HCT116 (cell line): ENCODE measurements at regions not wholly inside any gene's neighbourhood (a gene's known extent, or its start where the extent isn't known, plus 50 kb on each side); places are given as distances from the start of the nearest gene placed in this dataset.

Source experiments
- ATAC-seq: fragments of 200-7000 bp; cut with Tn5 transposase; 2 replicates; pipeline ENCODE4 v1.9.1; 2020; ENCODE audit warnings: mild to moderate bottlenecking, moderate library complexity
- BruUV-seq: library from RNA; stranded (reverse); fragments of 400-500 nt; replicated peaks from 2 replicates; lab custom pipeline; 2021; lab: Mats Ljungman, UMichigan
- CTCF ChIA-PET: fragments of 300-600 bp; sonication (Branson Sonifier 250); formaldehyde crosslinking; loops from one replicate; lab custom pipeline; 2021; ENCODE audit warnings: antibody characterized with exemption; lab: Charles Lee
- POLR2A ChIA-PET: fragments of 300-600, 350-600 bp; sonication (Branson Sonifier 250); formaldehyde crosslinking; loops from one replicate; lab custom pipeline; 2021; ENCODE audit warnings: antibody characterized with exemption; lab: Charles Lee
- RAD21 ChIA-PET, 2 experiments: fragments of 300-600 bp; sonication (Branson Sonifier 250); formaldehyde crosslinking; loops; one replicate each; lab custom pipeline; 2023; ENCODE audit warnings: low total read pairs in 2 of 2; ENCODE audit not compliant: uncharacterized antibody in 2 of 2, unreplicated experiment in 2 of 2, low non-redundant PET in 1 of 2; lab: Charles Lee
- DNase-seq: peaks from one replicate; pipeline ENCODE4 v3.0.0-alpha.2; 2010; ENCODE audit warnings: low read depth, low spot score
- H2AFZ ChIP-seq: fragments of 200-600 bp; shearing (Covaris generic), sonication (generic); 2 replicates; pipeline ENCODE4 v1.6.1; 2017; ENCODE audit warnings: low read depth, mixed run types, mixed read lengths, antibody characterized with exemption, low read length; ENCODE audit not compliant: poor library complexity, severe bottlenecking
- H3K27ac ChIP-seq: 2 replicates; pipeline ENCODE4 v1.5.1; 2012; ENCODE audit warnings: low read depth, low read length
- H3K27me3 ChIP-seq: fragments of 200-600 bp; sonication (generic); 2 replicates; pipeline ENCODE4 v1.6.1; 2016; ENCODE audit warnings: mixed run types, low read length, mixed read lengths; ENCODE audit not compliant: insufficient read depth
- H3K36me3 ChIP-seq, 2 experiments: fragments of 200-500 bp in 1 of 2; fragments of 200-600 bp in 1 of 2; sonication (Bioruptor generic) in 1 of 2; sonication (generic) in 1 of 2; 2 replicates each; pipeline versions ENCODE4 v1.5.1 to v1.6.1; 2014 to 2016; ENCODE audit warnings: low read length in 2 of 2, inconsistent platforms in 1 of 2, mixed read lengths in 1 of 2, mixed run types in 1 of 2; ENCODE audit not compliant: insufficient read depth in 2 of 2, control insufficient read depth in 1 of 2
- H3K4me1 ChIP-seq, 2 experiments: fragments of 200-600 bp in 1 of 2; sonication (generic) in 1 of 2; 2 replicates each; pipeline versions ENCODE4 v1.5.1 to v1.6.1; 2012 to 2017; ENCODE audit warnings: low read length in 2 of 2, inconsistent platforms in 1 of 2, mild to moderate bottlenecking in 1 of 2, mixed read lengths in 1 of 2, mixed run types in 1 of 2, moderate library complexity in 1 of 2; ENCODE audit not compliant: insufficient read depth in 2 of 2, control insufficient read depth in 1 of 2
- H3K4me2 ChIP-seq: fragments of 200-600 bp; sonication (generic); 2 replicates; pipeline ENCODE4 v1.6.1; 2017; ENCODE audit warnings: mixed run types, low read length, mixed read lengths
- H3K4me3 ChIP-seq, 2 experiments: fragments of 200-600 bp in 1 of 2; sonication (generic) in 1 of 2; replicated peaks in 1 of 2; 2 replicates each; pipeline ENCODE4 v1.5.1; 2011 to 2016; ENCODE audit warnings: low read length in 2 of 2, control low read depth in 1 of 2, low read depth in 1 of 2, mild to moderate bottlenecking in 1 of 2, mixed read lengths in 1 of 2, mixed run types in 1 of 2
- H3K79me2 ChIP-seq: fragments of 200-600 bp; sonication (generic); 2 replicates; pipeline ENCODE4 v1.6.1; 2017; ENCODE audit warnings: mild to moderate bottlenecking, mixed run types, low read length, moderate library complexity, mixed read lengths; ENCODE audit not compliant: insufficient read depth
- H3K9ac ChIP-seq: fragments of 200-600 bp; sonication (generic); 2 replicates; pipeline ENCODE4 v1.6.1; 2016; ENCODE audit warnings: low read length, mixed read lengths
- H3K9me2 ChIP-seq: fragments of 200-600 bp; sonication (generic), shearing (Covaris generic); 2 replicates; pipeline ENCODE4 v1.6.1; 2017; ENCODE audit warnings: mixed run types, mild to moderate bottlenecking, moderate library complexity; ENCODE audit not compliant: insufficient read depth
- H3K9me3 ChIP-seq, 2 experiments: fragments of 200-500 bp in 1 of 2; fragments of 200-600 bp in 1 of 2; sonication (Bioruptor generic) in 1 of 2; sonication (generic) in 1 of 2; 2 replicates each; pipeline ENCODE4 v1.6.1; 2014 to 2017; ENCODE audit warnings: low read length in 2 of 2, mixed read lengths in 2 of 2, inconsistent platforms in 1 of 2, low read depth in 1 of 2, mild to moderate bottlenecking in 1 of 2, mixed run types in 1 of 2, moderate library complexity in 1 of 2; ENCODE audit not compliant: control insufficient read depth in 1 of 2, insufficient read depth in 1 of 2
- H4K20me1 ChIP-seq: fragments of 200-600 bp; sonication (generic), shearing (Covaris generic); 2 replicates; pipeline ENCODE4 v1.6.1; 2017; ENCODE audit warnings: mixed run types, mild to moderate bottlenecking, moderate library complexity; ENCODE audit not compliant: insufficient read depth
- CBX3 ChIP-seq: IDR thresholded peaks from 2 replicates; pipeline ENCODE4 v1.6.1; 2012; ENCODE audit warnings: low read depth
- ELF1 ChIP-seq: IDR thresholded peaks from 2 replicates; pipeline ENCODE4 v1.6.1; 2012; ENCODE audit warnings: low read depth, borderline replicate concordance
- EZH2 ChIP-seq: fragments of 200-600 bp; sonication (generic); IDR thresholded peaks from 2 replicates; pipeline ENCODE4 v1.6.1; 2017; ENCODE audit warnings: antibody characterized with exemption, mixed run types
- EZH2phosphoT487 ChIP-seq: fragments of 200-600 bp; IDR thresholded peaks from 2 replicates; pipeline ENCODE4 v1.6.1; 2018; ENCODE audit warnings: antibody characterized with exemption, borderline replicate concordance
- POLR2AphosphoS5 ChIP-seq: IDR thresholded peaks from 2 replicates; pipeline ENCODE4 v1.6.1; 2011; ENCODE audit warnings: mild to moderate bottlenecking, low read depth, low read length, moderate library complexity
- RAD21 ChIP-seq: IDR thresholded peaks from 2 replicates; pipeline ENCODE4 v1.6.1; 2012; ENCODE audit warnings: low read depth, mild to moderate bottlenecking
- SIN3A ChIP-seq: IDR thresholded peaks from 2 replicates; pipeline ENCODE4 v1.6.1; 2012; ENCODE audit warnings: low read depth
- SRF ChIP-seq: IDR thresholded peaks from 2 replicates; pipeline ENCODE4 v1.6.1; 2012; ENCODE audit warnings: low read depth
- TCF7L2 ChIP-seq: IDR thresholded peaks from 2 replicates; pipeline ENCODE4 v1.7.0; 2011; ENCODE audit warnings: borderline replicate concordance, inconsistent platforms; ENCODE audit not compliant: insufficient read depth, insufficient read length; ENCODE audit errors: extremely low read depth
- ZFX ChIP-seq: fragments of 450-650 bp; IDR thresholded peaks from 2 replicates; pipeline ENCODE4 v1.6.1; 2017
- intact Hi-C: fragments of 100-400 bp; cut with micrococcal nuclease; formaldehyde crosslinking; loops from 2 replicates; pipeline ENCODE4 v1.10.0; 2022
- TF ChIP-seq, protein P1 (sequence below): IDR thresholded peaks from 2 replicates; pipeline ENCODE4 v1.6.1; 2012; ENCODE audit warnings: low read depth
- TF ChIP-seq, protein P2 (sequence below), 3 experiments: fragments of 200-600 bp in 1 of 3; sonication (generic) in 1 of 3; IDR thresholded peaks in 2 of 3; conservative IDR thresholded peaks in 1 of 3; 2 replicates each; pipeline ENCODE4 v1.5.1; 2012 to 2017; ENCODE audit warnings: low read depth in 2 of 3, low read length in 2 of 3, antibody characterized with exemption in 1 of 3, borderline replicate concordance in 1 of 3, control low read depth in 1 of 3, mild to moderate bottlenecking in 1 of 3, mixed read lengths in 1 of 3, mixed run types in 1 of 3, moderate library complexity in 1 of 3; ENCODE audit not compliant: insufficient read depth in 1 of 3
- TF ChIP-seq, protein P3 (sequence below): IDR thresholded peaks from 2 replicates; pipeline ENCODE4 v1.6.1; 2012
- TF ChIP-seq, protein P4 (sequence below): IDR thresholded peaks from 2 replicates; pipeline ENCODE4 v1.6.1; 2012
- TF ChIP-seq, protein P5 (sequence below): IDR thresholded peaks from 2 replicates; pipeline ENCODE4 v1.6.1; 2011; ENCODE audit warnings: mild to moderate bottlenecking, low read length, moderate library complexity; ENCODE audit not compliant: insufficient replicate concordance; ENCODE audit errors: extremely low read depth

DNA sequence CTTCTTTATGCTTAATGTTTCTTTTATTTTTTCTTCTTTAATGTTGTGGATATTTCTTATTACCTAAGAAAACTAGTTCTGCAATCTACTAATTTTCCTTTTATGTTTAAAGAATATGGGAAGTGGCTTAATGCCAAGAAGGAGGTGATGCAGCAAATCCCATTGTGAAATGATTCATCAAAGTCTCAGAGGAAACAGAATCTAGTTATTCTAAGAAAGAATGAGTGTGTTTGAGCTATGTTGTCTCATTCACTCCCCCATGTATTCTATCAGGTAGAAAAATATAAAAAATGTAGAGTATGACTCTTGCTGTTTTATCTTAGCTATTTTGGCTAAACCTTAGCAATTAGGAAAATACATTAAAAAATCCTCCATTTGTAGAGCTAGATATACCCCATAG lies 659.9 kb upstream of the RGS18 start:
- Histone ChIP-seq H3K4me2 (no peak overlapping the region), H3K36me3 (no peaks in the 10 kb centered on the region), H3K4me1 (peaks cover 0 to 5% of the 10 kb centered on the region in 2 experiments; a peak in 2 of 4 replicates), H4K20me1 (no peaks in the 10 kb centered on the region), H3K79me2 (no peaks in the 10 kb centered on the region), H3K9me3 (no peaks in the 10 kb centered on the region), H3K27me3 (no peaks in the 10 kb centered on the region), H3K27ac (no peak overlapping the region), H2AFZ (peak overlapping the region; percentile 24), H3K9ac (no peak overlapping the region), H3K9me2 (no peaks in the 10 kb centered on the region), H3K4me3 (no peak overlapping the region)
- TF ChIP-seq TCF7L2, result no peak
- no peak for TF ChIP-seq CBX3
- TF ChIP-seq, protein P1, sequence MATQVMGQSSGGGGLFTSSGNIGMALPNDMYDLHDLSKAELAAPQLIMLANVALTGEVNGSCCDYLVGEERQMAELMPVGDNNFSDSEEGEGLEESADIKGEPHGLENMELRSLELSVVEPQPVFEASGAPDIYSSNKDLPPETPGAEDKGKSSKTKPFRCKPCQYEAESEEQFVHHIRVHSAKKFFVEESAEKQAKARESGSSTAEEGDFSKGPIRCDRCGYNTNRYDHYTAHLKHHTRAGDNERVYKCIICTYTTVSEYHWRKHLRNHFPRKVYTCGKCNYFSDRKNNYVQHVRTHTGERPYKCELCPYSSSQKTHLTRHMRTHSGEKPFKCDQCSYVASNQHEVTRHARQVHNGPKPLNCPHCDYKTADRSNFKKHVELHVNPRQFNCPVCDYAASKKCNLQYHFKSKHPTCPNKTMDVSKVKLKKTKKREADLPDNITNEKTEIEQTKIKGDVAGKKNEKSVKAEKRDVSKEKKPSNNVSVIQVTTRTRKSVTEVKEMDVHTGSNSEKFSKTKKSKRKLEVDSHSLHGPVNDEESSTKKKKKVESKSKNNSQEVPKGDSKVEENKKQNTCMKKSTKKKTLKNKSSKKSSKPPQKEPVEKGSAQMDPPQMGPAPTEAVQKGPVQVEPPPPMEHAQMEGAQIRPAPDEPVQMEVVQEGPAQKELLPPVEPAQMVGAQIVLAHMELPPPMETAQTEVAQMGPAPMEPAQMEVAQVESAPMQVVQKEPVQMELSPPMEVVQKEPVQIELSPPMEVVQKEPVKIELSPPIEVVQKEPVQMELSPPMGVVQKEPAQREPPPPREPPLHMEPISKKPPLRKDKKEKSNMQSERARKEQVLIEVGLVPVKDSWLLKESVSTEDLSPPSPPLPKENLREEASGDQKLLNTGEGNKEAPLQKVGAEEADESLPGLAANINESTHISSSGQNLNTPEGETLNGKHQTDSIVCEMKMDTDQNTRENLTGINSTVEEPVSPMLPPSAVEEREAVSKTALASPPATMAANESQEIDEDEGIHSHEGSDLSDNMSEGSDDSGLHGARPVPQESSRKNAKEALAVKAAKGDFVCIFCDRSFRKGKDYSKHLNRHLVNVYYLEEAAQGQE, result no peak
- TF ChIP-seq, protein P2, sequence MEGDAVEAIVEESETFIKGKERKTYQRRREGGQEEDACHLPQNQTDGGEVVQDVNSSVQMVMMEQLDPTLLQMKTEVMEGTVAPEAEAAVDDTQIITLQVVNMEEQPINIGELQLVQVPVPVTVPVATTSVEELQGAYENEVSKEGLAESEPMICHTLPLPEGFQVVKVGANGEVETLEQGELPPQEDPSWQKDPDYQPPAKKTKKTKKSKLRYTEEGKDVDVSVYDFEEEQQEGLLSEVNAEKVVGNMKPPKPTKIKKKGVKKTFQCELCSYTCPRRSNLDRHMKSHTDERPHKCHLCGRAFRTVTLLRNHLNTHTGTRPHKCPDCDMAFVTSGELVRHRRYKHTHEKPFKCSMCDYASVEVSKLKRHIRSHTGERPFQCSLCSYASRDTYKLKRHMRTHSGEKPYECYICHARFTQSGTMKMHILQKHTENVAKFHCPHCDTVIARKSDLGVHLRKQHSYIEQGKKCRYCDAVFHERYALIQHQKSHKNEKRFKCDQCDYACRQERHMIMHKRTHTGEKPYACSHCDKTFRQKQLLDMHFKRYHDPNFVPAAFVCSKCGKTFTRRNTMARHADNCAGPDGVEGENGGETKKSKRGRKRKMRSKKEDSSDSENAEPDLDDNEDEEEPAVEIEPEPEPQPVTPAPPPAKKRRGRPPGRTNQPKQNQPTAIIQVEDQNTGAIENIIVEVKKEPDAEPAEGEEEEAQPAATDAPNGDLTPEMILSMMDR (IDR thresholded peaks at IDR 0.05 in 2 of 3, conservative IDR thresholded peaks at IDR 0.05 in 1 of 3; ENCODE audit: borderline replicate concordance in 1 of 3, insufficient read depth in 1 of 3, low read depth in 2 of 3, low read length in 2 of 3), result no peak
- TF ChIP-seq RAD21, result no peak
- TF ChIP-seq, protein P3, sequence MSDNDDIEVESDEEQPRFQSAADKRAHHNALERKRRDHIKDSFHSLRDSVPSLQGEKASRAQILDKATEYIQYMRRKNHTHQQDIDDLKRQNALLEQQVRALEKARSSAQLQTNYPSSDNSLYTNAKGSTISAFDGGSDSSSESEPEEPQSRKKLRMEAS, result no peak
- TF ChIP-seq EZH2, result no peak
- TF ChIP-seq SIN3A, result no peak
- TF ChIP-seq, protein P4, sequence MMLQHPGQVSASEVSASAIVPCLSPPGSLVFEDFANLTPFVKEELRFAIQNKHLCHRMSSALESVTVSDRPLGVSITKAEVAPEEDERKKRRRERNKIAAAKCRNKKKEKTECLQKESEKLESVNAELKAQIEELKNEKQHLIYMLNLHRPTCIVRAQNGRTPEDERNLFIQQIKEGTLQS, result no peak
- TF ChIP-seq ELF1, result no peak
- TF ChIP-seq, protein P5, sequence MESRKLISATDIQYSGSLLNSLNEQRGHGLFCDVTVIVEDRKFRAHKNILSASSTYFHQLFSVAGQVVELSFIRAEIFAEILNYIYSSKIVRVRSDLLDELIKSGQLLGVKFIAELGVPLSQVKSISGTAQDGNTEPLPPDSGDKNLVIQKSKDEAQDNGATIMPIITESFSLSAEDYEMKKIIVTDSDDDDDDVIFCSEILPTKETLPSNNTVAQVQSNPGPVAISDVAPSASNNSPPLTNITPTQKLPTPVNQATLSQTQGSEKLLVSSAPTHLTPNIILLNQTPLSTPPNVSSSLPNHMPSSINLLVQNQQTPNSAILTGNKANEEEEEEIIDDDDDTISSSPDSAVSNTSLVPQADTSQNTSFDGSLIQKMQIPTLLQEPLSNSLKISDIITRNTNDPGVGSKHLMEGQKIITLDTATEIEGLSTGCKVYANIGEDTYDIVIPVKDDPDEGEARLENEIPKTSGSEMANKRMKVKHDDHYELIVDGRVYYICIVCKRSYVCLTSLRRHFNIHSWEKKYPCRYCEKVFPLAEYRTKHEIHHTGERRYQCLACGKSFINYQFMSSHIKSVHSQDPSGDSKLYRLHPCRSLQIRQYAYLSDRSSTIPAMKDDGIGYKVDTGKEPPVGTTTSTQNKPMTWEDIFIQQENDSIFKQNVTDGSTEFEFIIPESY, result no peak
- no peak for TF ChIP-seq POLR2AphosphoS5
- no peak for TF ChIP-seq ZFX
- no peak for TF ChIP-seq EZH2phosphoT487
- TF ChIP-seq SRF, result no peak
- no TSS peak for BruUV-seq
- ChIA-PET RAD21 (no interaction called here), POLR2A (no interaction called here), CTCF (no interaction called here)
- no peak for DNase-seq
- intact Hi-C loops, result no loop called here
- no peak for ATAC-seq
